PC-3 (cell line): ENCODE measurements at regions not wholly inside any gene's neighbourhood (a gene's known extent, or its start where the extent isn't known, plus 50 kb on each side); places are given as distances from the start of the nearest gene placed in this dataset.

Source experiments
- CTCF ChIP-seq: fragments of 300-600 bp; sonication (generic); conservative IDR thresholded peaks from 2 replicates; pipeline ENCODE4 v1.5.1; 2017; ENCODE audit warnings: antibody characterized with exemption, low read depth, mild to moderate bottlenecking, low read length
- EZH2 ChIP-seq: fragments of 300-600 bp; sonication (generic); IDR thresholded peaks from one replicate; pipeline ENCODE4 v1.6.1; 2017; ENCODE audit warnings: antibody characterized with exemption, mild to moderate bottlenecking, low read length; ENCODE audit not compliant: unreplicated experiment
- EZH2phosphoT487 ChIP-seq: fragments of 300-600 bp; sonication (generic); IDR thresholded peaks from 2 replicates; pipeline ENCODE4 v1.6.1; 2018; ENCODE audit warnings: mild to moderate bottlenecking, antibody characterized with exemption, low read length, borderline replicate concordance

GRCh38 chr6:85063611-85064010 lies 299.2 kb upstream of the TBX18 start:
- TF ChIP-seq EZH2phosphoT487 = no peak
- no peak for TF ChIP-seq CTCF
- no peak for TF ChIP-seq EZH2
